HepG2 (cell line): ENCODE measurements at regions not wholly inside any gene's neighbourhood (a gene's known extent, or its start where the extent isn't known, plus 50 kb on each side); places are given as distances from the start of the nearest gene placed in this dataset.

ENCODE experiments used
- EZH2 ChIP-seq: conservative IDR thresholded peaks from 2 replicates; pipeline ENCODE4 v1.6.1; 2012; ENCODE audit warnings: mild to moderate bottlenecking, low read depth, low read length, moderate library complexity
- IRX3 ChIP-seq: sonication (generic); formaldehyde crosslinking; IDR thresholded peaks from 2 replicates; pipeline ENCODE4 v1.8.1; 2023; ENCODE audit warnings: mild to moderate bottlenecking, low read depth, missing genetic modification reagents, borderline replicate concordance

GRCh38 chr16:8179615-8180014, 410.7 kb downstream of the TMEM114 start:
- TF ChIP-seq IRX3 (CRISPR knock-in tag) = no peak
- no peak for TF ChIP-seq EZH2
